NB4 (cell line): ENCODE measurements at regions not wholly inside any gene's neighbourhood (a gene's known extent, or its start where the extent isn't known, plus 50 kb on each side); places are given as distances from the start of the nearest gene placed in this dataset.

Source experiments
- DNase-seq: peaks from one replicate; pipeline ENCODE4 v3.0.0; 2010; ENCODE audit warnings: low read depth
- H3K4me3 ChIP-seq: one replicate; pipeline ENCODE4 v1.5.1; 2011; ENCODE audit warnings: mild to moderate bottlenecking, low read depth, low read length, moderate library complexity
- MYC ChIP-seq: IDR thresholded peaks from 2 replicates; pipeline ENCODE4 v1.6.1; 2011; ENCODE audit warnings: low read depth, low read length
- POLR2A ChIP-seq: IDR thresholded peaks from 2 replicates; pipeline ENCODE4 v1.6.1; 2011; ENCODE audit warnings: mild to moderate bottlenecking; ENCODE audit not compliant: insufficient read length; ENCODE audit errors: extremely low read depth
- TF ChIP-seq, protein P1 (sequence below): IDR thresholded peaks from one replicate; pipeline ENCODE4 v1.5.1; 2012; ENCODE audit warnings: low read depth, low read length
- TF ChIP-seq, protein P2 (sequence below): IDR thresholded peaks from 2 replicates; pipeline ENCODE4 v1.6.1; 2011; ENCODE audit warnings: low read depth, low read length

- TF ChIP-seq, protein P1, sequence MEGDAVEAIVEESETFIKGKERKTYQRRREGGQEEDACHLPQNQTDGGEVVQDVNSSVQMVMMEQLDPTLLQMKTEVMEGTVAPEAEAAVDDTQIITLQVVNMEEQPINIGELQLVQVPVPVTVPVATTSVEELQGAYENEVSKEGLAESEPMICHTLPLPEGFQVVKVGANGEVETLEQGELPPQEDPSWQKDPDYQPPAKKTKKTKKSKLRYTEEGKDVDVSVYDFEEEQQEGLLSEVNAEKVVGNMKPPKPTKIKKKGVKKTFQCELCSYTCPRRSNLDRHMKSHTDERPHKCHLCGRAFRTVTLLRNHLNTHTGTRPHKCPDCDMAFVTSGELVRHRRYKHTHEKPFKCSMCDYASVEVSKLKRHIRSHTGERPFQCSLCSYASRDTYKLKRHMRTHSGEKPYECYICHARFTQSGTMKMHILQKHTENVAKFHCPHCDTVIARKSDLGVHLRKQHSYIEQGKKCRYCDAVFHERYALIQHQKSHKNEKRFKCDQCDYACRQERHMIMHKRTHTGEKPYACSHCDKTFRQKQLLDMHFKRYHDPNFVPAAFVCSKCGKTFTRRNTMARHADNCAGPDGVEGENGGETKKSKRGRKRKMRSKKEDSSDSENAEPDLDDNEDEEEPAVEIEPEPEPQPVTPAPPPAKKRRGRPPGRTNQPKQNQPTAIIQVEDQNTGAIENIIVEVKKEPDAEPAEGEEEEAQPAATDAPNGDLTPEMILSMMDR: no peak
- TF ChIP-seq, protein P2, sequence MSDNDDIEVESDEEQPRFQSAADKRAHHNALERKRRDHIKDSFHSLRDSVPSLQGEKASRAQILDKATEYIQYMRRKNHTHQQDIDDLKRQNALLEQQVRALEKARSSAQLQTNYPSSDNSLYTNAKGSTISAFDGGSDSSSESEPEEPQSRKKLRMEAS: no peak
- TF ChIP-seq POLR2A: no peak
- no peak for TF ChIP-seq MYC
- no peak overlapping the region for H3K4me3 ChIP-seq
- DNase-seq: no peak
Observed at GRCh38 chr20:52263757-52264156, 72.2 kb upstream of the ZFP64 start.

DNA sequence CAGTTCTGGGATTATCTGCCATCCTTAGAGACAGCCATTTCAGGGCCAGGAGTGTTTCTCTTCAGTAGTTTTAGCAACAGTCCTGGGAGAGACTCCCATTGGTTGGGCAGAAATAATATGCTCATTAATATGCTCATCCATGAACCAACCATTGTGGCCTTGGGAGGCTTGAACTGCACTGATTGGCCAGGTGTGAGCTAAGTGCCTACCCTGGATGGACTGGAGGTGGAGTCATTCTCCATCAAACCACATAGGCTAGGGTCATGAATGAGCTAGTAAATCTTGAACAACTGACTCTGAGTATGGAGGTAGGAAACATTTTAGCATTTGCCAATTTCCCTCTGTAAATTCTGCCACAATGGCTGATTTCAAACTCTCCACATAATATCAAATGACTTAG lies 70.2 kb upstream of the ZFP64 start:
- TF ChIP-seq POLR2A: no peak
- TF ChIP-seq, protein P2: no peak
- H3K4me3 ChIP-seq: no peak overlapping the region
- no peak for DNase-seq

- no peak overlapping the region for H3K4me3 ChIP-seq
- no peak for DNase-seq
- TF ChIP-seq, protein P2: no peak
- TF ChIP-seq POLR2A (no peak), MYC (no peak)
- TF ChIP-seq, protein P1: no peak
Observed at GRCh38 chr20:52259295-52259694, 67.7 kb upstream of the ZFP64 start.

DNA sequence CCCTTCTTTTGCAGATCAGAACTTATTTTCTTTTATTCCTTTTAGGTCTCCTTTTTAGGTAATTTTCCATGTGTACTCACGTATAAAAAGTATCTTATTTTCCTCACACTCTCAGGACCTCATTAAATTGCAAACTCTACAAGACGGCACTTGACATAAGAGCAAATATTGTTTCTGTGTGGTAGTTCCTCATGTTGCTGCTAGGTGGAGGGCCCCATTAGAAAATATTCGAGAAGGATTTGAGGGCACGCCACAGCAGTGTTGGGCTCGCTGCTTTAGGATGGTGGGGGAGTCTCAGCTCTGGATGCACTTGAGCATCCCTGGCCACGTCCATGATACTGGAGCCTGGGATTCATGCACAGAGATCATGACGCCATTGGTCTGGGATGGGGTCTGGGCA lies 64.9 kb upstream of the ZFP64 start:
- DNase-seq: no peak
- TF ChIP-seq, protein P2: no peak
- no peak for TF ChIP-seq POLR2A
- TF ChIP-seq, protein P1: no peak
- no peak for TF ChIP-seq MYC
- no peak overlapping the region for H3K4me3 ChIP-seq

- DNase-seq: no peak
- TF ChIP-seq, protein P2: no peak
- no peak overlapping the region for H3K4me3 ChIP-seq
Observed at GRCh38 chr20:52252664-52253063, 61.1 kb upstream of the ZFP64 start.

- no peak for TF ChIP-seq POLR2A
- TF ChIP-seq, protein P1: no peak
- TF ChIP-seq, protein P2: no peak
- TF ChIP-seq MYC: no peak
- no peak for DNase-seq
- H3K4me3 ChIP-seq: no peak overlapping the region
Observed at GRCh38 chr20:52251827-52252226, 60.2 kb upstream of the ZFP64 start.

DNA sequence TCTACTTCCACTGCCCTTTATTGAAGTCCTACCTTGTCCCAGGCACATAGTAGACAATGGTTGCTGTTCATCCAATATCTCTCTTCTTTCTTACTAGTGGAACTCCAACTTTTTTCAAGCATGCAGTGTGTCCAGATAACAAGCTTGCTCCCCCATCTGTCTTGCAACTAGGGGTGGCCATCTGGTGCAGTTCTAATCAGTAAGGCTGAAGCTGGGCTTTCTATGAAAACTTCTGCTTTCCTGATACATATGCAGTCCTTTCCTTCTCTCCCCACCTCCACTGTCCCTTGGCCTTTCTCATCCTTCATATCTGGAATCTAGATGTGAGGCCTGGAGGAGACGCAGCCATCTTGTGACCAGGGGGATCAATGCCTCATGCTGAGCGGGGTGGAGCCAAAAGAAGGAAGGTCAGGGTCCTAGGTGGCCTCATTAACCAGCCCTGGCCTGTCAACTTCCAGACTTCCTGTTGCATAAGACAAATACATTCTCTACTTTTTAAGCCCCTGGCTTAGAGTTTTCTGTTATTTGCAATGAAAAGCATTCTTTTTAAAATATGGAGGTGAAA lies 59.6 kb upstream of the ZFP64 start:
- H3K4me3 ChIP-seq: no peak overlapping the region
- TF ChIP-seq POLR2A: no peak
- TF ChIP-seq, protein P2: 0 out of 2 replicates have a peak, but pooled peaks have one; percentile 6
- DNase-seq: peak; percentile 27
